A204.1 (cell line): ENCODE measurements at regions not wholly inside any gene's neighbourhood (a gene's known extent, or its start where the extent isn't known, plus 50 kb on each side); places are given as distances from the start of the nearest gene placed in this dataset.

Experiments used
- FAIRE-seq: peaks from 2 replicates; lab custom pipeline; 2012; peaks lifted over from hg19 to GRCh38; lab: Jason Lieb, UNC

DNA sequence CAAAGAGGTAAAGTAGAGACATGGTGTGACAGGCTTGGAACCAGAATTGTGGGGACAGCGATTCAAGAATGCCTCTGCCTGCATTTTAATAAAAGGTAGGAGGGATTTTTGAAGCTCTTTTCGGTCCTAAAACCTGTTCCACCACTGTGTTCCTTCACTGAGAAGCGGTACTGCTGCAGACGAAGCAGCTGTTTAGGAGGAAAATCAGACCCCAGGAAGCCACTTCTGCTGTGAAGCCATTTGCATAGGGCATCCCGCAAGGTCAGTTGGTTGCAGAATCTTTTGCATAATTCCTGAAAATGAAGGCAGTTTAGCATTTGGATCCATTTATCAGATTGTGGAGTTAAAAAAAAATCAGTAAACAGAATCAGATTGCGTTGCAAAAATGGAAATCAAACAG, 183.3 kb upstream of the PRKCQ start:
- FAIRE-seq = no peak

DNA sequence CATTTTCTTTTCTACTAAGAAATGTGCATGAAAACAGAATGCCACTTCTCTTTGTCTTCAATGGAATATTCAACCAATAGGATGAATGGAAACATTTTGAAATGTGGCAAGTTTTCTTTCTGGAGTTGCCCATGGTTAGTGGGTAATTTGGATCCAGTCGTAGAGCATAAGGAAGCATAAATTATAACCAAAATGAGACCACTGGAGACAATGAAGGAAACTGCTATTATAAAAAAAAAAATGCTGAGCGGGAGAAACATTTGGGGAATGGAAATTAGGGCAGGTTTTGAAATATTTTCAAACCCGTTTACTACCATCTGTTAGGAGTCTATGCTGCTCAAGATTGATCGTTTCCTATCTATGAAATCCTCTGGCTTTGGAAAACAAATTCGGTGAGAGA, 182.9 kb upstream of the PRKCQ start:
- no peak for FAIRE-seq

DNA sequence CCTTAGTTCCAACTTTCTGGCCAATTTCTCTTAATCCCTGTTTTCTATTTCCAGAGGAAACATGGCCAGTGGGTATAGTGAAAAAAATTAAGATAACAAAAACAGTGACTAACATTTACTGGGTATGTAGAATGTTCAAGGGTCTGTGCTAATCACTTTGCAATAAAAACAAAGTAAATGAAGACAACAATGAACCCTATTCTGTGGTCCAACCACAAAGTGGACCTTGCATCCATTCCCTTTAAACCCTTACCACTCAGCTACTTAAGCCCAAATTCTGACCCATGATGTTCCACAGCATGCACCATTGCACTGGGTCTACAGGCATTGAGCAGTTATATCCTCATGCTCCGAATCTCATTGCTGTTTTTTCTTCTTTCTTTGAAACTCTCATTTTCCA, 179.9 kb upstream of the PRKCQ start:
- FAIRE-seq = no peak

GRCh38 chr10:6757158-6757557, 177.1 kb upstream of the PRKCQ start:
- FAIRE-seq = no peak

DNA sequence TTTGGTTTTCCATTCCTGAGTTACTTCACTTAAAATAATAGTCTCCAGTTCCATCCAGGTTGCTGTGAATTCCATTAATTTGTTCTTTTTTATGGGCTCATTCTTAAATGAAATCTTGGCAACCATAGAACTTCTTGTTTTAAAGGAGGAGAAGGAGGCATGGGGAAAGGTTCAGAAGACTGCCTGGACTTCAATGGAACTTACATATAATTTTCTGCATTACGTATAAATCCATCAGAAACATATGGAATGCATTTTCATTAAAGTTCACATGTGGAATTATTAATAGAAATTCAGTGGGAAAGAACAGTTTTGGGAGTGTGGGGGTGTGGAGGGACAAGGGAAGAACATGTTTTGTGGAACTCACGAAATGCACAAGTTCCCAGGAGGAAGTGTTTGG, 176.6 kb upstream of the PRKCQ start:
- FAIRE-seq = no peak

GRCh38 chr10:6755781-6756460, 175.8 kb upstream of the PRKCQ start:
- no peak for FAIRE-seq

DNA sequence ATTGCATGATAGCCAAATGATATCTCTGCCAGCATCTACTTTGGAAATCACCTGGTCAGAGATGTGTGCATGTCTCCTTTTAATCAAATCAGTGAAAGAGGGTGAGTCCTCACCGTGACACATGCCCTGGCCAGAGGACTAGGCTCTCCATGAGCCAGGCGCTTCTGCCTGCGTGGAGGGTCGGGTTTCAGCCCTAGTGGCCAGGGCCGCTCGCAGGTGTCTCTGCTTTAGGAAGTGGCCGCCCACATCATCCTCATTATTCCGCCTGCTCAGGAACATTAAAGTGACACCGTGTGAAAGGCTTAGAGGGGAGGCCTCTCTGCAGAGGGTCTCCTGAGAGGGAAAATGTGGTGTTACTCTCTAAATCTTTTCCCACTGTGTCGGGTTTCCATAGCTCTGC, 173.6 kb upstream of the PRKCQ start:
- no peak for FAIRE-seq

- FAIRE-seq = no peak
These were observed 171.3 kb upstream of the PRKCQ start for GRCh38 chr10:6751363-6751762.

GRCh38 chr10:6748981-6749635, 169.0 kb upstream of the PRKCQ start:
- no peak for FAIRE-seq

GRCh38 chr10:6748029-6748428, 168.0 kb upstream of the PRKCQ start:
- FAIRE-seq = no peak

DNA sequence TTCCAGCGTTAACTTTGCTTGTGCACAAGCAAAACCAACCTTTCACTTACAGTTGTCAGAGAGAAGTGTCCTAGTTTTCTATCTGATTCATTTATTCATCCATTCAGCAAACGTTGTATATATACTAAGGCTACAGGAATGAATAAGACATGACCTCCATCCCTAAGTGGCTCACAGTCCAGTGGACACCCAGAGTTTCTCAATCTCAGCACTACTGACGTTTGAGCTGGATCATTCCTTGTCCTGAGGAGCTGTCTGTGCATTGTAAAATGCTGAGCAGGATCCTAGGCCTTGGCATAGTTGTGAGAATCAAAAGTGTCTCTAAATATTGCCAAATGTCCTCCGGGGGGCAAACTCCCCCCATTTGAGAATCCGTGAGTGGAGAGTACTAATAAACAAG, 166.7 kb upstream of the PRKCQ start:
- FAIRE-seq = no peak

GRCh38 chr10:6743291-6743849, 163.3 kb upstream of the PRKCQ start:
- FAIRE-seq = no peak

DNA sequence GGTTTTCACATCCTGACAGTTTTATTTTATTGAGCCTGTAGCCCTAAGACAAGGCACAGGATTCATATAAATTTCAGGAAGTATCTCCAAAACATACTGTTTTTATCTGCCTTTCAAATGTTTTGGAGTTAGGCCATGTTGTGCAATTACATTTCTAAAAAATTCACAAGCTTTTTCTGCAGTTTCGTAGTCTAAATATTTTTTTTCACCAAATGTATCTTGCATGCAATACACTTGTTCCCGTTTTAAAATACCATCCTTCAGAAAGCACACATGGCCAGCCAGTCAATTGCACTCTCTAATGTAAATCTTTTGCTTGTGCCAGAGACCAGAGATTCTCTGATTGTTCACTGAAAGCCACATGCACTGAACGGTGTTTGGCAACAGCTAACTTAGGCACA, 161.5 kb upstream of the PRKCQ start:
- FAIRE-seq = no peak

GRCh38 chr10:6739530-6740174, 159.6 kb upstream of the PRKCQ start:
- no peak for FAIRE-seq

GRCh38 chr10:6738112-6738768, 158.2 kb upstream of the PRKCQ start:
- FAIRE-seq = no peak

DNA sequence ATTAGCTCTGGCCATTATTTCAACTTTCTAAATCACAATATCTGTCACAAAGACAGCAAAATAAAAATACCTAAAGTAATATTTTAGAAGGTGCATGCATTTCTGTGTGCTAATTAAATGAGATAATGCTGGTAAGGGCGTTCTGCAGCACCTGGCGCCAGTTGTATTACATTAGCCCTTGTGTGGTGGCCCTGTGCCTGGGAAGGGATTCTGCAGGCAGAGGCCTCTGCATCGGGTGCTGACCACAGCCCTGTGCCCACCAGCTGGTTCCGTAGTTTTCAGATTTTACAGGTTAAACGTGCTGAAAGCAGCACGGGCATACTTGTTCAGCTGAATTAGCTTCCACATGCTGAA, 157.7 kb upstream of the PRKCQ start:
- FAIRE-seq = no peak

DNA sequence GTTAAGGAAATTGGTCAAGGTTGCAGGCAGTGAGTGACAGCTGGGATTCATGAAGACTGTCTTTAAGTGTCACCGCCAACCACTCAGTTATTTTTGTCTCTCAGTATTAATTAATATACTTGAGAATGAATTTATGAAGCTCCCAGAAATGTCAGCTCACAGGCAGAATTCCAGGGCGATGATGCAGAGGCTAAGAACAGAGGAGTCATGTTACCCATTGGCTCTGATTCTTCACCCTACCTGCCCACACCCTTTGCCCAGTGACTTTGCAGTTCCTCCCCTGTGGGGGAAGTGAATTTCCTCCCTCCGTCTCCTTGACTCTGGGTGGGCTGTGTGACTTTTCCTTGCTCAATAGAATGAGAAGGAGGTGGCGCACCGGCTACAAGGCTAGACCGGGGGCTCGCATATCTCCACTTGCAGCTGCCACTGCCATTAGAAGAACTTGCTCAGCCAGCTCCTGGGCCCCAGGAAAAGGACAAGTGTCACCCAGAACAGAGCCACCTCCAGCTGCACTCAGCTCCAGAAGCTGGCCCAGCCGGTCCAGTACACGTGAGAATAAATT, 157.1 kb upstream of the PRKCQ start:
- FAIRE-seq = no peak

DNA sequence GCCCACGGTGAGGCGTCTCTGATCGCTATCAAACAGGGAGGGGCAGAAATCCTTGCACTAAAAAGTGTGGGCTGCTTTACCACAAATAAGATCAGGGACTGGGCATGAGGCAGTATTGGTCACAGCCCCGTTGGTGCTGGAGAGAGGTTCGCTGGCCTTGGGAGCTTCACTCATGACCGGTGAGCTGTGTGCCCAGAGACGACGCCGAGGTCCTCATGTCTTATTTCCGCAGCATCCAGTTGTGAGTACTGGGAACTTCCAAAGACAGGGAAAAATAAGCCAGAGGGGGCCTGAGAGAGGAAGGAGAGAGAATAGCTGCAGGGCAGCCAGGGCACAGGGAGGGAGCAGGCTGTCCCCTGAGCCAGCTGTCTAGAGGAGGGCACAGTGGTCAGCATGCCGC, 154.2 kb upstream of the PRKCQ start:
- no peak for FAIRE-seq

DNA sequence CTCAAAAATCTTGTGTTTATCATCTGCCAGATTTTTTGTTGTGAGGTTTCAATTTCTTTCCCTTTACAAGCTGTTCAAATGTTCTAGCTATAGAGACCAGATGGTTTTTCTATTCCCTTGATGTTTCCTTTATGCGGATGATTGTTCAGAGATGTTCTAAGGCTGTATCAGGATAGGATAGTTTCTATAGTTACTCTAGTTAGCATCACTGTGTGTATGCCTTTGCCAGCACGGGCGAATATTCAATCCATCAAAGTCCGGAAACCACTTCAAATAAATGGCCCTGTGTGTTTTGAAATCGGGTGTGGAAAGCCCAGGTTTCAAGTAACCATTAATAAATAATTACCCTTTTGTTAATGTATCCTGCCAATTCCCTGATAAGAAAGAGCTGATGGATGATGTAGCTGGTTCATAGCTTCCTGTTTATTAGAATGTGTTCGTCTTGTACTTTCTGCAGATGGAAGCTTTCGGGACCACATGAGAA, 149.8 kb upstream of the PRKCQ start:
- FAIRE-seq = no peak

- FAIRE-seq = no peak
These were observed 149.1 kb upstream of the PRKCQ start for GRCh38 chr10:6729071-6729774.

DNA sequence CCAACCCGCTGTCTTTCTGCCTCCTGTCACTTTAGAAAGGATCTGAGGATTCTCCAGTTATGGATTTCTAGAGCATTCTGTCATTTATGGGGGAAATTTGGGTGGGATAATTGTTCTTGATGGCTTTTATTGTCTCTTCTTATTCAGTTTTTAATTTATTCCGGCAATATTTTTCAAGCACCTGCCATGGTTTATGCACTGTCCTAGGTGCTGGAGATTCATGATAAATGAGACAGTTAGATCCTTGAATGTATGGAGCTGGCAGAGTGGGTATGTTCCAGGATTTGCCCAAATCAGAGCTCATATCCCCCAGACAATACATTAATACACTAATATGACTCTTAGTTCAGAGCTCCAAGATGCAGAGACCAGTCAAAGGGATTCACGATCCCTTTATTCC, 146.8 kb upstream of the PRKCQ start:
- no peak for FAIRE-seq

DNA sequence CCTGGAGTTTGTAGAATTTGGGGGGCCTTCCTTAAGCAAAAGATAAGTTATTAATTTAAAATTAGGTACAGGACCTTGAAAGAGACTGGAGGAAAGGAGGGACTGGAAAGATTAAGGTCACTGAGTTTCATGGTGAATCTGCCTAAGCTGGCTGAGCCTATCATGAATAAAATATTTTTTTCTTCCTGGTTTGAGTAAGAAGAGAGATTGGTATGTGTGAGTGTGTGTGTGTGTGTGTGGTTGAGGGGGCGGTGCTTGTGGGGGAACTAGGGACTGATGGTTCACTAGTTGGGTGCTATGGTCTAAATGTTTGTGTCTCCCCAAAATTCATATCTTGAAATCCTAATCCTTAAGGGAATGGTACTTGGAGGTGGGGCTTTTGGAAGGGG, 142.5 kb upstream of the PRKCQ start:
- no peak for FAIRE-seq
